GM19023 (cell line): ENCODE measurements at regions not wholly inside any gene's neighbourhood (a gene's known extent, or its start where the extent isn't known, plus 50 kb on each side); places are given as distances from the start of the nearest gene placed in this dataset.

Source experiments
- ATAC-seq: cut with Tn5 transposase; IDR thresholded peaks from one replicate; pipeline ENCODE4 v1.9.1; 2021; ENCODE audit warnings: mild to moderate bottlenecking, moderate library complexity; ENCODE audit not compliant: unreplicated experiment

GRCh38 chr20:22257912-22258311 is 326.5 kb downstream of the FOXA2 start:
- ATAC-seq: no peak

GRCh38 chr20:22248051-22248667 is 336.2 kb downstream of the FOXA2 start:
- no peak for ATAC-seq

- no peak for ATAC-seq
Observed at GRCh38 chr20:22245139-22245538, 339.2 kb downstream of the FOXA2 start.

- no peak for ATAC-seq
Observed at GRCh38 chr20:22243067-22243466, 341.3 kb downstream of the FOXA2 start.

- no peak for ATAC-seq
Observed at GRCh38 chr20:22241609-22242008, 342.8 kb downstream of the FOXA2 start.

GRCh38 chr20:22232923-22233322 is 351.4 kb downstream of the FOXA2 start:
- ATAC-seq: no peak

- ATAC-seq: no peak
Observed at GRCh38 chr20:22232473-22232872, 351.9 kb downstream of the FOXA2 start.

- ATAC-seq: no peak
Observed at GRCh38 chr20:22226849-22227700, 357.3 kb downstream of the FOXA2 start.

- no peak for ATAC-seq
Observed at GRCh38 chr20:22223236-22223635, 361.1 kb downstream of the FOXA2 start.

- ATAC-seq: no peak
Observed at GRCh38 chr20:22217712-22218352, 366.5 kb downstream of the FOXA2 start.

GRCh38 chr20:22216984-22217383 is 367.4 kb downstream of the FOXA2 start:
- ATAC-seq: no peak

GRCh38 chr20:22214296-22214695 is 370.1 kb downstream of the FOXA2 start:
- ATAC-seq: no peak

- no peak for ATAC-seq
Observed at GRCh38 chr20:22213271-22213670, 371.1 kb downstream of the FOXA2 start.

GRCh38 chr20:22207280-22207679 is 377.1 kb downstream of the FOXA2 start:
- ATAC-seq: no peak

GRCh38 chr20:22204801-22205200 is 379.6 kb downstream of the FOXA2 start:
- ATAC-seq: no peak

GRCh38 chr20:22182148-22182547 is 402.2 kb downstream of the FOXA2 start:
- no peak for ATAC-seq

GRCh38 chr20:22180244-22180643 is 404.1 kb downstream of the FOXA2 start:
- no peak for ATAC-seq

GRCh38 chr20:22160101-22160652 is 424.2 kb downstream of the FOXA2 start:
- no peak for ATAC-seq

- no peak for ATAC-seq
Observed at GRCh38 chr20:22159276-22159675, 425.1 kb downstream of the FOXA2 start.

GRCh38 chr20:22127587-22127986 is 422.1 kb downstream of the PAX1 start:
- ATAC-seq: no peak

- no peak for ATAC-seq
Observed at GRCh38 chr20:22106308-22106938, 401.0 kb downstream of the PAX1 start.
